ENCODE measurements at regions not wholly inside any gene's neighbourhood (a gene's known extent, or its start where the extent isn't known, plus 50 kb on each side); places are given as distances from the start of the nearest gene placed in this dataset.
"Not testable (repeated sequence)": the region's sequence is repeated elsewhere in the genome, so short reads cannot be mapped to it uniquely, and the experiment has no call there.

GRCh38 chr5:167426501-167426900, 864.9 kb upstream of the WWC1 start:
- ATAC-seq: no peak
- TF ChIP-seq CSDC2 (CRISPR knock-in tag; IDR thresholded peaks at IDR 0.05) (no peak), TCF4 (CRISPR knock-in tag; IDR thresholded peaks at IDR 0.05; ENCODE audit: borderline replicate concordance) (no peak), BACH2 (CRISPR knock-in tag; IDR thresholded peaks at IDR 0.05; ENCODE audit: borderline replicate concordance) (no peak), POU6F1 (CRISPR knock-in tag; IDR thresholded peaks at IDR 0.05; ENCODE audit: borderline replicate concordance, low read depth) (no peak), ARNTL (CRISPR knock-in tag; IDR thresholded peaks at IDR 0.05; ENCODE audit: borderline replicate concordance, low read depth) (no peak), ZNF70 (CRISPR knock-in tag; IDR thresholded peaks at IDR 0.05) (no peak), ZFP30 (CRISPR knock-in tag; IDR thresholded peaks at IDR 0.05) (no peak), ESRRG (CRISPR knock-in tag; IDR thresholded peaks at IDR 0.05) (no peak), OSR1 (CRISPR knock-in tag; IDR thresholded peaks at IDR 0.05) (no peak), ZNF8 (CRISPR knock-in tag; IDR thresholded peaks at IDR 0.05) (no peak), CREB5 (CRISPR knock-in tag; IDR thresholded peaks at IDR 0.05; ENCODE audit: low read depth) (no peak), CSRNP3 (CRISPR knock-in tag; IDR thresholded peaks at IDR 0.05) (no peak), PPARA (CRISPR knock-in tag; IDR thresholded peaks at IDR 0.05; ENCODE audit: borderline replicate concordance) (no peak)

GRCh38 chr5:167427641-167428040, 863.8 kb upstream of the WWC1 start:
- not testable (repeated sequence) for ATAC-seq

GRCh38 chr5:167440846-167441245, 850.6 kb upstream of the WWC1 start:
- TF ChIP-seq ZNF70 (CRISPR knock-in tag; IDR thresholded peaks at IDR 0.05) (no peak), TSHZ2 (CRISPR knock-in tag; IDR thresholded peaks at IDR 0.05) (no peak), ARNTL (CRISPR knock-in tag; IDR thresholded peaks at IDR 0.05; ENCODE audit: borderline replicate concordance, low read depth) (no peak), ZFP3 (CRISPR knock-in tag; IDR thresholded peaks at IDR 0.05) (no peak), ZNF565 (CRISPR knock-in tag; conservative IDR thresholded peaks at IDR 0.05; ENCODE audit: low read depth) (no peak), CSRNP3 (CRISPR knock-in tag; IDR thresholded peaks at IDR 0.05) (no peak)
- no peak for ATAC-seq

- ATAC-seq: no peak
- TF ChIP-seq ZFP3 (CRISPR knock-in tag; IDR thresholded peaks at IDR 0.05) (no peak), ARNTL (CRISPR knock-in tag; IDR thresholded peaks at IDR 0.05; ENCODE audit: borderline replicate concordance, low read depth) (no peak), ZFP30 (CRISPR knock-in tag; IDR thresholded peaks at IDR 0.05) (no peak), BACH2 (CRISPR knock-in tag; IDR thresholded peaks at IDR 0.05; ENCODE audit: borderline replicate concordance) (no peak), GLIS3 (CRISPR knock-in tag; IDR thresholded peaks at IDR 0.05) (no peak), POU6F1 (CRISPR knock-in tag; IDR thresholded peaks at IDR 0.05; ENCODE audit: borderline replicate concordance, low read depth) (no peak), ZC3H10 (CRISPR knock-in tag; IDR thresholded peaks at IDR 0.05) (no peak), OSR1 (CRISPR knock-in tag; IDR thresholded peaks at IDR 0.05) (no peak), CREB5 (CRISPR knock-in tag; IDR thresholded peaks at IDR 0.05; ENCODE audit: low read depth) (no peak), TSHZ2 (CRISPR knock-in tag; IDR thresholded peaks at IDR 0.05) (no peak)
Measured at GRCh38 chr5:167442922-167443321, 848.5 kb upstream of the WWC1 start.

Data from SK-N-SH treated with all-trans-retinoic acid at 6 μM for 48 hours (cell line).